K562 (cell line): ENCODE measurements at regions not wholly inside any gene's neighbourhood (a gene's known extent, or its start where the extent isn't known, plus 50 kb on each side); places are given as distances from the start of the nearest gene placed in this dataset.

ENCODE experiments used
- CREM ChIP-seq: IDR thresholded peaks from 2 replicates; pipeline ENCODE4 v1.6.1; 2014; ENCODE audit warnings: antibody characterized with exemption, low read depth
- MLLT1 ChIP-seq, 2 experiments: fragments of 450-650 bp; IDR thresholded peaks; 2 replicates each; pipeline ENCODE4 v1.6.1; 2016
- NCOA2 ChIP-seq, 2 experiments: fragments of 450-650 bp; IDR thresholded peaks; 2 replicates each; pipeline ENCODE4 v1.6.1; 2018; ENCODE audit warnings: mild to moderate bottlenecking in 2 of 2, moderate library complexity in 1 of 2; ENCODE audit not compliant: partially characterized antibody in 2 of 2
- NFXL1 ChIP-seq: fragments of 450-650 bp; formaldehyde crosslinking; IDR thresholded peaks from 2 replicates; pipeline ENCODE4 v1.4.0; 2021; ENCODE audit warnings: mild to moderate bottlenecking
- PRMT5 ChIP-seq: sonication (generic); formaldehyde crosslinking; IDR thresholded peaks from 2 replicates; pipeline ENCODE4 v1.5.0; 2020; ENCODE audit warnings: missing genetic modification reagents
- RFX5 ChIP-seq: IDR thresholded peaks from 2 replicates; pipeline ENCODE4 v1.6.1; 2011; ENCODE audit warnings: low read depth, mild to moderate bottlenecking, improper control_type of control experiment, low read length
- ZBTB1 ChIP-seq: sonication (generic); formaldehyde crosslinking; IDR thresholded peaks from 2 replicates; pipeline ENCODE4 v1.8.1; 2023; ENCODE audit warnings: missing genetic modification reagents, low read depth, mild to moderate bottlenecking, borderline replicate concordance
- ZBTB12 ChIP-seq: fragments of 250-450 bp; sonication (Bioruptor Pico); IDR thresholded peaks from 2 replicates; pipeline ENCODE4 v1.4.0; 2020
- ZBTB33 ChIP-seq: sonication (generic); formaldehyde crosslinking; IDR thresholded peaks from 2 replicates; pipeline ENCODE4 v1.8.1; 2023; ENCODE audit warnings: mild to moderate bottlenecking, missing genetic modification reagents
- ZBTB7A ChIP-seq: IDR thresholded peaks from 2 replicates; pipeline ENCODE4 v1.6.1; 2011; ENCODE audit warnings: low read depth, mild to moderate bottlenecking, low read length, moderate library complexity, borderline replicate concordance; ENCODE audit not compliant: control insufficient read depth
- ZFX ChIP-seq: sonication (generic); formaldehyde crosslinking; IDR thresholded peaks from 2 replicates; pipeline ENCODE4 v1.8.0; 2022; ENCODE audit warnings: mild to moderate bottlenecking, missing genetic modification reagents, moderate library complexity
- ZNF449 ChIP-seq: fragments of 250-450 bp; sonication (Bioruptor Pico); IDR thresholded peaks from 2 replicates; pipeline ENCODE4 v1.8.0; 2022; ENCODE audit warnings: moderate library complexity, mild to moderate bottlenecking, inconsistent platforms
- ZNF778 ChIP-seq: fragments of 450-650 bp; formaldehyde crosslinking; IDR thresholded peaks from 2 replicates; pipeline ENCODE4 v1.4.0; 2020; ENCODE audit warnings: mild to moderate bottlenecking, moderate library complexity
- TF ChIP-seq, protein P1 (sequence below): sonication (generic); IDR thresholded peaks from 2 replicates; pipeline ENCODE4 v1.6.1; 2016
- TF ChIP-seq, protein P2 (sequence below): fragments of 450-650 bp; formaldehyde crosslinking; IDR thresholded peaks from 2 replicates; pipeline ENCODE4 v1.4.0; 2020; ENCODE audit warnings: mild to moderate bottlenecking

- TF ChIP-seq ZNF449 (no peak), NFXL1 (no peak), ZFX (CRISPR knock-in tag) (no peak), MLLT1 (IDR thresholded peaks at IDR 0.05) (no peak), CREM (peak; percentile 40; the same call in 1 of the 2 replicates), ZBTB1 (CRISPR knock-in tag) (no peak), PRMT5 (CRISPR knock-in tag) (no peak), ZBTB12 (no peak), NCOA2 (IDR thresholded peaks at IDR 0.05; ENCODE audit: partially characterized antibody in 2 of 2) (no peak), ZNF778 (no peak), RFX5 (no peak), ZBTB7A (no peak), ZBTB33 (CRISPR knock-in tag) (no peak)
- TF ChIP-seq, protein P1, sequence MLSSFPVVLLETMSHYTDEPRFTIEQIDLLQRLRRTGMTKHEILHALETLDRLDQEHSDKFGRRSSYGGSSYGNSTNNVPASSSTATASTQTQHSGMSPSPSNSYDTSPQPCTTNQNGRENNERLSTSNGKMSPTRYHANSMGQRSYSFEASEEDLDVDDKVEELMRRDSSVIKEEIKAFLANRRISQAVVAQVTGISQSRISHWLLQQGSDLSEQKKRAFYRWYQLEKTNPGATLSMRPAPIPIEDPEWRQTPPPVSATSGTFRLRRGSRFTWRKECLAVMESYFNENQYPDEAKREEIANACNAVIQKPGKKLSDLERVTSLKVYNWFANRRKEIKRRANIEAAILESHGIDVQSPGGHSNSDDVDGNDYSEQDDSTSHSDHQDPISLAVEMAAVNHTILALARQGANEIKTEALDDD = no peak
- TF ChIP-seq, protein P2, sequence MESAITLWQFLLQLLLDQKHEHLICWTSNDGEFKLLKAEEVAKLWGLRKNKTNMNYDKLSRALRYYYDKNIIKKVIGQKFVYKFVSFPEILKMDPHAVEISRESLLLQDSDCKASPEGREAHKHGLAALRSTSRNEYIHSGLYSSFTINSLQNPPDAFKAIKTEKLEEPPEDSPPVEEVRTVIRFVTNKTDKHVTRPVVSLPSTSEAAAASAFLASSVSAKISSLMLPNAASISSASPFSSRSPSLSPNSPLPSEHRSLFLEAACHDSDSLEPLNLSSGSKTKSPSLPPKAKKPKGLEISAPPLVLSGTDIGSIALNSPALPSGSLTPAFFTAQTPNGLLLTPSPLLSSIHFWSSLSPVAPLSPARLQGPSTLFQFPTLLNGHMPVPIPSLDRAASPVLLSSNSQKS = no peak
Measured at GRCh38 chr17:13385481-13385911, 216.2 kb downstream of the HS3ST3A1 start (continued).
